B cell (primary cell): ENCODE measurements at regions not wholly inside any gene's neighbourhood (a gene's known extent, or its start where the extent isn't known, plus 50 kb on each side); places are given as distances from the start of the nearest gene placed in this dataset.

Source experiments
- ATAC-seq: fragments of 200-7000 bp; cut with Tn5 transposase; one replicate; pipeline ENCODE4 v1.10.0; 2021; ENCODE audit warnings: low read depth, mild to moderate bottlenecking, moderate number of reproducible peaks, moderate library complexity
- CTCF ChIA-PET: fragments of 350-600 bp; sonication (Branson Sonifier 250); formaldehyde crosslinking; loops from one replicate; lab custom pipeline; 2021; ENCODE audit warnings: antibody characterized with exemption, inconsistent platforms; lab: Charles Lee
- POLR2A ChIA-PET: fragments of 350-600 bp; sonication (Branson Sonifier 250); formaldehyde crosslinking; loops from one replicate; lab custom pipeline; 2021; ENCODE audit warnings: antibody characterized with exemption; lab: Charles Lee
- DNase-seq: peaks from one replicate; pipeline ENCODE4 v3.0.0; 2013
- H2AFZ ChIP-seq: 2 replicates; pipeline ENCODE4 v1.6.1; 2012; ENCODE audit warnings: mild to moderate bottlenecking, low read depth, low read length; ENCODE audit not compliant: insufficient read depth, poor library complexity, severe bottlenecking
- H3K27ac ChIP-seq, 2 donors: 1 replicate in 1 of 2; 2 replicates in 1 of 2; pipeline ENCODE4 v1.5.1; 2012 to 2013; ENCODE audit warnings: low read length in 2 of 2, mild to moderate bottlenecking in 2 of 2, moderate library complexity in 1 of 2
- H3K27me3 ChIP-seq, 4 experiments: fragments of 200-600 bp in 1 of 4; sonication (generic) in 1 of 4; replicated peaks in 1 of 4; 1 replicate in 2 of 4; 2 replicates in 2 of 4; pipeline versions ENCODE4 v1.6.1 to v1.7.0; 2013 to 2016; ENCODE audit warnings: low read length in 3 of 4, mild to moderate bottlenecking in 2 of 4, mixed read lengths in 1 of 4, moderate library complexity in 1 of 4; ENCODE audit not compliant: insufficient read depth in 4 of 4, control insufficient read depth in 3 of 4; ENCODE audit errors: control extremely low read depth in 1 of 4
- H3K36me3 ChIP-seq, 2 experiments: replicated peaks in 1 of 2; 1 replicate in 1 of 2; 2 replicates in 1 of 2; pipeline versions ENCODE4 v1.6.1 to v1.7.1; 2013; ENCODE audit warnings: low read length in 1 of 2; ENCODE audit not compliant: insufficient read depth in 2 of 2, control insufficient read depth in 1 of 2; ENCODE audit errors: control extremely low read depth in 1 of 2, extremely low read depth in 1 of 2
- H3K4me1 ChIP-seq, 2 donors: fragments of 200-600 bp in 1 of 2; sonication (generic) in 1 of 2; 1 replicate in 1 of 2; 2 replicates in 1 of 2; pipeline versions ENCODE4 v1.5.1 to v1.6.1; 2013 to 2017; ENCODE audit warnings: low read length in 2 of 2; ENCODE audit not compliant: control insufficient read depth in 2 of 2, insufficient read depth in 2 of 2
- H3K4me2 ChIP-seq: replicated peaks from 2 replicates; pipeline ENCODE3; 2012; ENCODE audit warnings: mild to moderate bottlenecking, low read depth, low read length; ENCODE audit not compliant: poor library complexity, severe bottlenecking
- H3K4me3 ChIP-seq, 5 experiments: fragments of 200-600 bp in 1 of 5; sonication (generic) in 1 of 5; 1 replicate in 3 of 5; 2 replicates in 2 of 5; pipeline versions ENCODE4 v1.5.1 to v1.7.0; 2011 to 2016; ENCODE audit warnings: low read length in 4 of 5, mild to moderate bottlenecking in 4 of 5, low read depth in 2 of 5, control low read depth in 1 of 5, moderate library complexity in 1 of 5; ENCODE audit not compliant: insufficient read depth in 1 of 5; ENCODE audit errors: control extremely low read depth in 1 of 5, extremely low read depth in 1 of 5
- H3K79me2 ChIP-seq: fragments of 200-600 bp; sonication (generic); one replicate; pipeline ENCODE4 v1.6.0; 2016; ENCODE audit warnings: low read length; ENCODE audit not compliant: control insufficient read depth, insufficient read depth
- H3K9ac ChIP-seq: fragments of 200-600 bp; sonication (generic); 2 replicates; pipeline ENCODE4 v1.6.1; 2017; ENCODE audit warnings: mild to moderate bottlenecking, low read length, moderate library complexity
- H3K9me3 ChIP-seq, 3 donors: one replicate each; pipeline versions ENCODE4 v1.6.1 to v1.7.1; 2013; ENCODE audit warnings: low read length in 2 of 3; ENCODE audit not compliant: control insufficient read depth in 2 of 3, insufficient read depth in 1 of 3; ENCODE audit errors: control extremely low read depth in 1 of 3
- H4K20me1 ChIP-seq: 2 replicates; pipeline ENCODE4 v1.6.0; 2012; ENCODE audit warnings: mild to moderate bottlenecking, low read length; ENCODE audit not compliant: insufficient read depth, control insufficient read depth, poor library complexity, severe bottlenecking
- H3K27ac Mint-ChIP-seq: one replicate; pipeline ENCODE4 v1.8.0; 2021; ENCODE audit warnings: mixed read lengths
- H3K27me3 Mint-ChIP-seq: one replicate; pipeline ENCODE4 v1.8.0; 2021; ENCODE audit warnings: mixed read lengths
- H3K4me1 Mint-ChIP-seq: one replicate; pipeline ENCODE4 v1.8.0; 2021; ENCODE audit warnings: mixed read lengths
- H3K4me3 Mint-ChIP-seq: one replicate; pipeline ENCODE4 v1.8.0; 2021; ENCODE audit warnings: mixed read lengths
- H3K9me3 Mint-ChIP-seq: one replicate; pipeline ENCODE4 v1.8.0; 2022; ENCODE audit warnings: mixed read lengths; ENCODE audit not compliant: insufficient read depth
- EZH2 ChIP-seq: IDR thresholded peaks from 2 replicates; pipeline ENCODE4 v1.6.1; 2012; ENCODE audit warnings: borderline replicate concordance, low read depth, mild to moderate bottlenecking, moderate library complexity, low read length; ENCODE audit not compliant: insufficient read depth, poor library complexity, severe bottlenecking
- WGBS: methylation state at CpG from one replicate; pipeline ENCODE4 v1.1.5; 2013; ENCODE audit warnings: missing lambda C conversion rate; ENCODE audit not compliant: insufficient coverage; 5-methylcytosine and 5-hydroxymethylcytosine counted together
- intact Hi-C: fragments of 100-400 bp; cut with micrococcal nuclease; formaldehyde crosslinking; loops from one replicate; pipeline ENCODE4 v1.10.0; 2022
- TF ChIP-seq, protein P1 (sequence below): fragments of 200-600 bp; IDR thresholded peaks from one replicate; pipeline ENCODE4 v1.8.0; 2022; ENCODE audit warnings: antibody characterized with exemption, mild to moderate bottlenecking

DNA sequence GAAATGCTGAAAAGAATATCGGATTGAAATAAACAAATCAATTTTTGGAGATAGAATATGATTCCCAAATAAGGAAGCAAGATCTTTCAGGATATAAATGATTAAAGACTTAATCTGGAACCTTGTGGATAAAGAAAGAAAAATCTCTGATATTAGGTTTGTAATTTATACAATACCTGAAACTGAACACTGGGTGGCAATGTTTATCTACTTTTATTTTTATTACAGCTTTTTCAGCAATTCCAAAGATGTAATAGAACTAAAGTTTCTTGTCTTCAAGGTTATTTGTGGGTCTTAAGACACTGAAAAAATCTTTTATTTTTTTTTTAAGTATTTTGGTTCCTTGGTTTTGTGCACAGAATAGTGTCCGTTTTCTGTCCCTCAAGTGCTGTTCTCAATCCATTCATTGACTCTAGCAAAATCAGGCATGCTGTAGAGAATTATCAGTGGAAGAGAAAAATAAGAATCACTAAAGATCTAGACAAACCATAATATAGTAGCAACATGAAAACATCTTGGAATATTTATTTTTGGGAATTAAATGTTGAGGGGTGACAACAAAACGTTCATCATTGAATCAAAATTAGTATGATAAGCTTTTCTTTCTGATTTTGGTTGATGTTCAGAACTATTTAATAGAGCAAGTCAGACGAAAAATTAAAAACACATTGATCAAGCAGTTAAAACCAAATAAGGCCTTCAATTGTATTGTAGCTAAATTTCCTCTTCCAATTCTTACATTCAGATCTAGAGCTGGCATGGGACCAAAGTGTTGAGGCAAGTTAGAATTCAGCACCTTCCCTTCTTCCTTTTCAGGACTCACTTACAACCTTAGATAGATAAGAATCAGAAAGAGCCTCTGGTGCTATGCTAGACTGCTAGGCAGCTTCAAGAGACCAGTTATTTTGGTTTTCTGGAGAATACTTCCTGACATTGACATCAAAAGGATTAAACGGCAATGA is 704.4 kb upstream of the PCDH20 start:
- Histone ChIP-seq H3K9ac (no peak overlapping the region), H2AFZ (no peak overlapping the region), H3K9me3 (no peaks in the 10 kb centered on the region), H3K4me3 (no peak overlapping the region), H3K4me1 (no peaks in the 10 kb centered on the region), H3K4me2 (no peak overlapping the region), H3K27me3 (no peaks in the 10 kb centered on the region), H3K36me3 (no peaks in the 10 kb centered on the region), H4K20me1 (no peaks in the 10 kb centered on the region), H3K79me2 (no peaks in the 10 kb centered on the region), H3K27ac (no peak overlapping the region)
- ChIA-PET POLR2A (no interaction called here), CTCF (no interaction called here)
- Mint-ChIP-seq H3K4me1 (no peaks in the 10 kb centered on the region), H3K27me3 (no peaks in the 10 kb centered on the region), H3K4me3 (no peak overlapping the region), H3K27ac (no peak overlapping the region), H3K9me3 (no peaks in the 10 kb centered on the region)
- DNase-seq (no peak), ATAC-seq (no peak)
- intact Hi-C loops: no loop called here
- TF ChIP-seq, protein P1, sequence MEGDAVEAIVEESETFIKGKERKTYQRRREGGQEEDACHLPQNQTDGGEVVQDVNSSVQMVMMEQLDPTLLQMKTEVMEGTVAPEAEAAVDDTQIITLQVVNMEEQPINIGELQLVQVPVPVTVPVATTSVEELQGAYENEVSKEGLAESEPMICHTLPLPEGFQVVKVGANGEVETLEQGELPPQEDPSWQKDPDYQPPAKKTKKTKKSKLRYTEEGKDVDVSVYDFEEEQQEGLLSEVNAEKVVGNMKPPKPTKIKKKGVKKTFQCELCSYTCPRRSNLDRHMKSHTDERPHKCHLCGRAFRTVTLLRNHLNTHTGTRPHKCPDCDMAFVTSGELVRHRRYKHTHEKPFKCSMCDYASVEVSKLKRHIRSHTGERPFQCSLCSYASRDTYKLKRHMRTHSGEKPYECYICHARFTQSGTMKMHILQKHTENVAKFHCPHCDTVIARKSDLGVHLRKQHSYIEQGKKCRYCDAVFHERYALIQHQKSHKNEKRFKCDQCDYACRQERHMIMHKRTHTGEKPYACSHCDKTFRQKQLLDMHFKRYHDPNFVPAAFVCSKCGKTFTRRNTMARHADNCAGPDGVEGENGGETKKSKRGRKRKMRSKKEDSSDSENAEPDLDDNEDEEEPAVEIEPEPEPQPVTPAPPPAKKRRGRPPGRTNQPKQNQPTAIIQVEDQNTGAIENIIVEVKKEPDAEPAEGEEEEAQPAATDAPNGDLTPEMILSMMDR: no peak
- no peak for TF ChIP-seq EZH2
- WGBS: 0% methylated on average over 1 of the region's 5 CpGs

DNA sequence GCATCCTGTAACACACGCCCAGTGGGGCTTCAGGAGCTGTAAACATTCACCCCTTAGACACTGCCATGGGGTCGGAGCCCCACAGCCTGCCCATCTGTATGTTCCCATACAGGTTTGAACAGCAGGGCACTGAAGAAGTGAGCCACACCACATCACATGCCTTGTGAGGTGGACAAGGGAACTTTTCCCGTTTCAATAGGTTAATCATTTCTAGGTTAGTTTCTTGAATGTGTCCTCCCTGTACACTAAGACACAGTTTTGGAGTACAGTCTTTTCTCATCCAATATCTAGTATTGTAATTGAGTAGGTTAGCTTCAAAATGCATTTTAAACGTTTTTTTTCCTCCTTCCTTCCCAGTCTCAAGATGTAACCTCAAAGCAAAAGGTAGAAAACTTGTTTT is 700.2 kb upstream of the PCDH20 start:
- Mint-ChIP-seq H3K27ac (no peak overlapping the region), H3K9me3 (no peaks in the 10 kb centered on the region), H3K27me3 (no peaks in the 10 kb centered on the region), H3K4me1 (no peaks in the 10 kb centered on the region), H3K4me3 (no peak overlapping the region)
- Histone ChIP-seq H3K27ac (no peak overlapping the region), H3K4me3 (no peak overlapping the region), H3K79me2 (no peaks in the 10 kb centered on the region), H2AFZ (no peak overlapping the region), H3K4me1 (no peaks in the 10 kb centered on the region), H3K9ac (no peak overlapping the region), H3K36me3 (no peaks in the 10 kb centered on the region), H3K4me2 (no peak overlapping the region), H4K20me1 (no peaks in the 10 kb centered on the region), H3K27me3 (no peaks in the 10 kb centered on the region), H3K9me3 (no peaks in the 10 kb centered on the region)
- intact Hi-C loops: no loop called here
- ATAC-seq (no peak), DNase-seq (no peak)
- WGBS: 70% methylated on average over 3 of the region's 4 CpGs
- ChIA-PET CTCF (no interaction called here), POLR2A (no interaction called here)
- TF ChIP-seq, protein P1: no peak
